GM11168 (cell line): ENCODE measurements at regions not wholly inside any gene's neighbourhood (a gene's known extent, or its start where the extent isn't known, plus 50 kb on each side); places are given as distances from the start of the nearest gene placed in this dataset.
"Not testable (repeated sequence)": the region's sequence is repeated elsewhere in the genome, so short reads cannot be mapped to it uniquely, and the experiment has no call there.

Experiments used
- in situ Hi-C: fragments of 300-500 bp; cut with MboI; formaldehyde crosslinking; loops from one replicate; pipeline ENCODE4 v1.12.0; 2022; ENCODE audit warnings: low sequenced_read_pairs; ENCODE audit not compliant: unreplicated experiment

DNA sequence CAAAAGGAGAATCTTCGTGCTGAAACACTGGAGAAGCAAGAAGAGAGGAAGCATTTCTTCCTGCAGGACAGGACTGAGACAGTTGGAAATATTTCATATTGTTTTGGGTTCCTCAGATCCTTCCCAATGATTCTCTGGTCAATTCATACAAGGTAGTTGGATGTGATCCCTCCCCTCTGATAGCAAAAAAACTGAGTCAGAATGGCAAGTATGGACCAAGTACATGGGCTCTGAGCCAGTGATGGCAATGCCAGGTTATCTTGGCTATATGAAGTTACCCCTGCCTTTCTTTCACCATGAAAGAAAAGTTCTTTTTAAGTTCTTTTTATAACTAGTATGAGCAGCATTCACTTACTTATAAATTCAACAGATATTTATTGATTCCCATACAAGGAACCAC, 124.4 kb upstream of the PTPRZ1 start:
- in situ Hi-C loops, result loop anchor here (5.0 kb wide), 1 partner anchor 249 kb away; no protein-coding TSS in a partner anchor

DNA sequence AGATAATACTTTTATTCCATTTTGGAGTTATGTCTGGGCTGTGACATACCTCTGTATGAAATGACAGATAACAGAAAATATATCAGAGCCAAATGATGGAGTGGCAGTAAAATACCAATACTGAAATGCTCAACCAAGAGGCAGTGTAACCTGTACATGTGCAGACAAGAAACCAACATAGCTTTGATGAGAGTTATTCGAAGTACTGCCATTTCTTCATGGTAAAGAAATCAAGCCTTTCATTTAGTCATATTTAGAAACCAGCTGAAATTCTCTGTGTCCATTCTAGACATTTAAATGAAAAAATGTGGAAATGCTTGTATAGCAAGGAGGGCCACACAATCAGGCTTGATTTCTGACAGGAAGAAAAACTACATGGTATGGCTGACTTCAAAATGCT, 127.1 kb upstream of the PTPRZ1 start:
- in situ Hi-C loops, result loop anchor here (5.0 kb wide), 1 partner anchor 251 kb away; no protein-coding TSS in a partner anchor

DNA sequence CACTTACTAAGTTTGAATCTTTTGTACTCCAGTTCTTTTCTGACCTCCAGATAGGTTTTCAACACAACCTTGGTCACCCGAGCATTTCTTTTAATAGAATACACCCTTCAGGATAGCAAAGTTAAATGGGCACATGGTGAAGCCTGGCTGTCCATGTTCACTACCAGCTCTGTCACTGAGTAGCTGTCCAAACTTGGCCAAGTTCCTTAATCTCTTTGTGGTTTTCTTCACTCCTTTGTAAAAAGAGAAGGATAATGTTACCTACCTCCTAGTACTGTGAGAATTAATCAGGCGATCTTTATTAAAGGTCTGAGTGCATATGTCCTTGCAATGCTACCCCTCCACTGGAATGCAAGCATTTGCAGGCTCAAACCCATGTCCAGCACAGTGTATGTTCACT, 128.1 kb upstream of the PTPRZ1 start:
- in situ Hi-C loops, result loop anchor here (5.0 kb wide), 1 partner anchor 252 kb away; no protein-coding TSS in a partner anchor

DNA sequence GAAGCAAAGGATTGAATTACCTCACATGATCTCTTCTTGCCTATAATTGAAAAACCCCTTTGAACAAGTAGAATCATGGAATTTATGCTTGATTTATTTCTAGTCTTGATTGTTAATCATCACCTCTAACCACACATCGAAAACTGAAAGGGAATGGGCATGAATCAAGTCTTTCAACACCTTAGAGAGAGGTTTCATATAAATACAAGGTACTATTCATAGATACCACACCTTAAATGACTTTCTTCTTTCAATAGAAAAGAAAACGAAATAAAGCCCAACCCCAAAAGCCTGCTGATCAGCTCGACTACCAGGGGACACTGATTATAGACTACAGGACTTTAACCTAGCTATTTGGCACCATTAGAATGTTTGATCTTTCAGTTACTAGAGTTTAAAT, 128.6 kb upstream of the PTPRZ1 start:
- in situ Hi-C loops, result no loop called here

DNA sequence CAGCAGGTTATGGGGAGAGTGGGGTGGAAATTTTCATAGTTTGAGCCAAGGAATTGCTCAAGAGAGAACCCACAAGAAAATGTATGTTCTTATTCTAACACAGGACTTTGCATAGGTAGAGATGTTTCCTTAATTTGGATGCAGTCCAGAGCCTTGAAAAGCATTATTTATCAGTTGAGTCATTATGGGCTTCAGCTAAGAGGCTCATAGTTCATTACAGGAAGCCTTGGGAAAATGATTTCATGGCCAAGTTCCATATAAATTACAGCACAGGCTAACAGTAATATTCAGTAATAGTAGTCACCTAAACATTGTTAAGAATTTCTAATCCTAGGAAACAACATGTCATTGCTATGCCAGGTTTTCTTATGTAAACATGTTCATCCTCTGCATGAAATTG, 131.1 kb upstream of the PTPRZ1 start:
- in situ Hi-C loops, result no loop called here

DNA sequence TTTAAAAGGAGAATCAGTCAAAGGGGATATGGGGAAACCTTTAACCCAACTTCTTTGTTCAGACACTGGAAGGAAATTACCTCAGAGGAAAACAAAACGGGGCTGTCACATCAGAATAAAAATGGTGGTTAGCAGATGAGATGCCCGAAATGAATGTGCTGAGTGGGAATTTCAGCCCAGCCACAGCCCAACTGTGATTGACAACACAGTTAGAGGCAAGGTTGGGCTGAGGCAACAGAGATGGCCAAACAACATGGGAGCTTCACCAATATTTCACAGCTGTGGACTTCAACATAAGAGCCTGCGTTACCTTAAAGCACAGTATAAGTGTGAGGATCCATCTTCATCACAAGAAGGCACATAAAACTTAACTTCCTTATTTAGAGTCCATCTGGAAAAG, 133.5 kb upstream of the PTPRZ1 start:
- in situ Hi-C loops, result no loop called here

DNA sequence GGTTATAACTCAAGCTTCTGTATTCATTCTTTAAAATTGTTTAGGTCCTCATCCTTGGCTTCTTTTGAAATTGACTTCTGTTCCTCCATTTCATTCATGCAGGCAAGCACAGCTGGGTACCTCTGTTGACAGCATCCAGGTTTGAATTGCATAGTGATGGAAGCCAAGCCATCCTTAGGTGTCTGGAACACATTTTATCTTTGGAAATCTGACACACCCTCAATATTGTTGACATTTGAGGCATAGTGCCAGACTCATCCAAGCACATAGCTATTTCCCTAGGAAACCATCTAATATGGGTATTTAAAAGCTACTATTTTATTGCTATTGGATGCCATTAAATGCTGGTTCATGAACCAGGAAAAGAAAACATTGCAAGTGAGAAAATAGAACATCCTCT, 142.1 kb upstream of the PTPRZ1 start:
- in situ Hi-C loops, result no loop called here

DNA sequence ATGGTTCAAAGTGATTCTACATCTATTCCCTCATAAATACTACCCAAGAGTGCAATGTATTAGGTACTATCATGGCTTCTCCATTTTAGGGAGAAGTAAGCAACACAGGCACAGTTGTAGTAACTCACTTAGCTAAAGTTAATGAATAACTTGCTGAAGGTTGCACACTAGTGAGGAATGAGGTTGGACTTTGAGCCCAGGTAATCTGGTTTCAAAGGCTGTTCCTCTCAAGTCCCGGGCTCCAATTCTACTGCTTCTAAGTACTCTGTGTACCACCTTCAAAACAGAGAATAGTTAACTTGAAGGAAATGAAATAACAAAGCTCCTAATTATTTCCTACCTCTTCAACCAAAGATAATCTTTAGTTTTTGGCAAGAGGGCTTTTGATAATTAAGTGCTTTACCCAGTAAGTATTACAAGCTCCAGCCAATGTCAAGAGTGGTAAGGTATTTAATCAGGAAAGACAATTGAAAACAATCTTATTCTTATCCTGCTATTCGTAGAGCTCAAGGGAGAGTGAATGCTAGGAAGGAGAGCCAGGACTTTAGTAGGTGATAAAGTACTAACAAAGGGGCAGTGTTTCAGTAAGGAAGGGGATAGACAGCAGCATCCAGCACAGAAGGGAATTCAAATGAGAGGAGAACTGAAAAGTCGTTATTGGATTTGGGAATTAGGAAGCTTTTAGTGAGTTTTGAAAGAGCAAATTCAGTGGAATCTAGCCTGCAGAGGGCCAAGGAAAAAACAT, 158.2 kb upstream of the PTPRZ1 start:
- in situ Hi-C loops, result no loop called here

DNA sequence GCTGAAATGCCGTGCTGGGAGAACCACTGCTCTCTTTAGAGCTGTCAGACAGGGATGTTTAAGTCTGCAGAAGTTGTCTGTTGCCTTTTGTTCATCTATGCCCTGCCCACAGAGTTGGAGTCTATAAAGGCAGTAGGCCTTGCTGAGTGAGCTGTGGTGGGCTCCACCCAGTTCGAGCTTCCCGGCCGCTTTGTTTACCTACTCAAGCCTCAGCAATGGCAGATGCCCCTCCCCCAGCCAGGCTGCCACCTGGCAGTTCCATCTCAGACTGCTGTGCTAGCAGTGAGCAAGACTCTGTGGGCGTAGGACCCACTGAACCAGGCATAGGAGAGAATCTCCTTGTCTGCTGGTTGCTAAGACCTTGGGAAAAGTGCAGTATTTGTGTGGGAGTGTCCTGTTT, 160.0 kb upstream of the PTPRZ1 start:
- in situ Hi-C loops, result not testable (repeated sequence)

DNA sequence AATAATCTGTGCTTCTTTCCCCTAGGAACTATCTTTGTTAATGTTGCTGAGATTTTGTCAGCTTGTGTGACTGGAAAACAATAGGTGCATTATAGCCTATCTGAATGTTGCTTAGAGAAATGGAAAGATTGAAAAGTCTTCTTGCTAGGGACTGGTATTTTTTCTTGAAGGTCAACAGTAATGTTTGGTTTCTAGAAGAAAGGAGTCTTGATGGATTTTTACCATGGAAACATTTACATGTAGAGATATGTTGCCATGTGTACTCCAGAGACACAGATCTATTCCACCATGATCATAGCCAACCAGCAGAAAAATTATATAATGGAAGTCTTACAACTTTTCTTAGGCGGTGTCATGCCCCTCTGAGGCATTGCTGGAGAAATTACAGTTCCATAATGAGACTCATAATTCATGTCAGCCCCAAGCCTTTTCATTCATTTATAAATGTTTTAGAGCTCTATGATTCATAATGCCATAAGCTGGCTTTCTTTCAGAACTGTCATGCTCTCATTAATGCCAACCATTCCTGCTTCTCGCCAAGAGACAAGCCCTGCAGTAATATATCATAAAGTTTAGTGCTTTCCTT, 175.1 kb upstream of the PTPRZ1 start:
- in situ Hi-C loops, result no loop called here

DNA sequence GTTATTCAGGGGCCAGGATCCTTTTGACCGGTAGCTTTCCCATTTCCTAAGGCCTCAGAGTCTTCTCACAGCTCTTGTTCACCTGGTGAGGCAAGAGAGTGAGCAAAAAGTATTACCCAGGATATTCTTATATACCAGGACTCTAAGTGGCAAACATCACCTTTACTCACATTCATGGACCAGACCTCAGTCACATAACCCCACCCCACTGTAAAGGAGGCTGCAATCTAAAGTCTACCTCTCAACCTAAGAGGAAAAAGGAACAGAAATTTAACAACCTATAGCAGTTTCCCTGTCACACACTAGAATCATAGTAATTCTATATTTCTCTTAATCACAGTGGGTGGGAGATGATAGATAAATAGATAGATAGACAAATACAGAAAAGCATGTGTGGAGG, 176.0 kb upstream of the PTPRZ1 start:
- in situ Hi-C loops, result no loop called here

DNA sequence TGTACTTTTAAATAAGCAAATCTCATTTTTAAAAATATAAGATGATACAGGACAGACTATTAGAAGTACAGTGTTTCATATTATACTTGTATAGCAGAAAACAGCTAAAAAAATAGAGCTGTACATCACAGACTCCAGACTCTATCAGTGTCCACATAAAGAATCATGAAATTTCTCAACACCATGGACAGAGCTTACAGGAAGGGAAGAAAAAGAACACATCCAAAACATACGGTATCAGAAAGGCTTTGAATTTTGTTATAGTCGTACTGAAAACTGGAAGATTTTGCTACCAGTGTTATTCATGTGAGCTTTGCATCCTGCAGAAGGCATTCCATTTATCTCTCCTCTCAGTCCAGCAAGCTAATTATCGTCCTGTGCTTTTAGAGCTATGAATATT, 183.2 kb upstream of the PTPRZ1 start:
- in situ Hi-C loops, result no loop called here

DNA sequence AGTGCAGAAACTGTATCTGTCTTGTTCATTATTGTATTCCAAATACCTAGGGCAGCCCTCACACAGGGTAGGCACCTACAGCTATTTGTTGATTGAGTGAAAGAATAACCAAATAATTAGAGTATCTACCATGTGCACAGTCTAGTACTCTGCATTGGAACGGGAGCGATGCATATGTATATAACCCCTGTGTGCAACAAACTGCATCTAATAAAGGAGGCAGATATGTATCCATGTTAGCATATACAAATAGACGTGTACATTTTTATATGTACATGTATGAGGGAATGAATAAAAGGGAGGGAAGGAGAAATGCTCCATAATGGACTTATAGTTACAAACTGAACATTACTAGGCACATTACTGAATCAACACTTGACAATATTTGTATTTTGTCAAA, 191.3 kb upstream of the PTPRZ1 start:
- in situ Hi-C loops, result no loop called here

DNA sequence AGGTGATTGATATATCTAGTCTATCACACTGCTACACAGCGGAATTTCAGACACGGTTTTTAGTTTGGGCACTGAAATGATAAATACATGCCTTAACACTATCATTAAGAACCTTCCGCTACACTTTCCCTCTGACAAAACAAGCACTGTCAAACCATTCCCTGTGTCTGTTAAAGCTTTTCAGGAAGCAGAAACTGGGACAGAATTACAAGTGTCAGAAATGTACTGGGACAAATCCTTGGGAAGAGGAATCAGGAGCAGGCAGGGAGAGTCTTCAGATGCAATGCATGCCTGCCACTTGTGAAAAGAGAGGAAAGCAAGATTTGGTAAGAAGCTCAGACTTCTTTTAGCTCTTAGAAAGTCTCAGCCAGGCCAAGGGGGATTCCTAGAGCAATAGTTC, 196.8 kb upstream of the PTPRZ1 start:
- in situ Hi-C loops, result no loop called here

DNA sequence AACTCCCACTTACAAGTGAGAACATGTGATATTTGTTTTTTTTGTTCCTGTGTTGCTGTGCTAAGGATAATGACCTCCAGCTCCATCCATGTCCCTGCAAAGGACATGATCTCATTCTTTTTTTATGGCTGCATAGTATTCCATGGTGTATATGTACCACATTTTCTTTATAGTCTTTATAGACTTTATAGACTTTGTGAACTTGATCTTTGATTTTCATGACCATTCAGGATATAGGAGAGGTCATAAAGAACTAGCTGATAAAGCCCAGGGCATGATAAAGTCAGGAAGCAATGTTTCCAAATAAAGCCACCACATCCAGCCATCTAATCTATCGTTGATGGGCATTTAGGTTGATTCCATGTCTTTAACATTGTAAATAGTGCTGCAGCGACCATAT, 198.5 kb upstream of the PTPRZ1 start:
- in situ Hi-C loops, result not testable (repeated sequence)

DNA sequence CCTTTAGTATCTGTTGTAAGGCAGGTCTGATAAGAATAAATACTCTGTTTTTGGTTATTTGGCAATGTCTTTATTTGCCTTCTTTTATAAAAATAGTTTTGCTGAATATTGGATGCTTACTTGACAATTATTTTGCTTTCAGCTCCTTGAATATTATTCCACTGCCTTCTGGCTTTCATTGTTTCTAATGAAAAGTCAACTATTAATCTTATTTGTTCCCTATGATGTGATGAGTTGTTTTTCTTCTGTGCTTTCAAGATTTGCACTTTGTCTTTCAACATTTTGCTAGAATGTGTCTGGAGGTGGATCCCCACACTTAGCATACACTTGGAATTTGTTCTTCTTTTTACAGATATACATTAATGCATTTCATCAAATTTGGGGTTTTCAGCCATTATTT, 203.8 kb upstream of the PTPRZ1 start:
- in situ Hi-C loops, result no loop called here

DNA sequence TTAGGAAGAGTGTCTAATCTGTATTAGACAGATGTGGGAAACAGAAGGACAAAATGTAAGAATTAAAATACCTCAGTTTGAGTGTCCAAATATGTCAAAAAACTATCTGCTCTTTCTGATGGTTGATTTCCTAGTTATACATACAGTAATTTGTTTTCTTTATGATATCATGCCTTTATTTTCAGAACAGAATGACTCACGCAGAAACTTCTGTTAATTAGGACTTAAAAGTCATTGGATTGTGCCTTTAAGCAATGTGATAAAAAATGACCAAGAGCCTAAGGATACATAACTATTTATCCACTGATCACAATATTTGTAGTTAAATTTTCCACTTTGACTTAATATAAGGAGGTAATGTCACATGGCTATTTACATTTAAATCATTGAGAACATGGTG, 206.7 kb upstream of the PTPRZ1 start:
- in situ Hi-C loops, result no loop called here

DNA sequence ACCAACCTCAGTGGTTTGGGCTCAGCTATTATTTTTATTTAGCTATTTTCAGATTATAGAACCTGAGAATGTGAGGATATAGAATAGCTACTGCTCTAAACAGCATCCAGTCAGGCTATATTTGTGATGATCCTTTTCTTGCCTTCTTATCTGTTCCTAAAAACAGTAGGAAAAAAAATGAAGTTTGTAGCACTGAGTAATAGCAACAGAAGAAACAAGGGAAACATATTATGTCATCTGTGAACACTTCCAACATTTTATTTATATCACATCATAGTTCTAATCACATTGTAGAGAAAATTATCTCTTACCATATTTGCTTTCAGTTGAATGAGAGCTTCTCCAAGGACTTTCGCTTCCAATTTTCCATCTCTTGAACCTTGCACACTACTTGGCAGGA, 229.6 kb upstream of the PTPRZ1 start:
- in situ Hi-C loops, result no loop called here

DNA sequence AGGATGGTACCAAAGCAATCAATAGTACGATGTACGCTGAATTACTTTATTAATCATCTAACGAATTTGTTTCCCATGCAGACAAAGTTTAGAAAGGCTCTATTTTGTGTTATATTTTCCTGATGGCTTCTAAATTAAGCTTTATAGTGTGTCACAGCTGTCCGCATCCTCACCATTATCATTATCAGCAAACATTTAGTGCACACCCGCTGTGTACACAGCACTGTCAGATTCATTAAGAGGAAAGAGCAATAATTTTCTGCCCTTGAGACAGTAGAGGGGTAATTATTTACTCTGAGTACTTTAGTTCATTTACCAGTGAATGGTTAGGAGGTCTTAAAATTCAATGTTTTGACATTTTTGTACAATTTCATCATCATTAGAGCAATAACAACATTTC, 233.3 kb upstream of the PTPRZ1 start:
- in situ Hi-C loops, result no loop called here

DNA sequence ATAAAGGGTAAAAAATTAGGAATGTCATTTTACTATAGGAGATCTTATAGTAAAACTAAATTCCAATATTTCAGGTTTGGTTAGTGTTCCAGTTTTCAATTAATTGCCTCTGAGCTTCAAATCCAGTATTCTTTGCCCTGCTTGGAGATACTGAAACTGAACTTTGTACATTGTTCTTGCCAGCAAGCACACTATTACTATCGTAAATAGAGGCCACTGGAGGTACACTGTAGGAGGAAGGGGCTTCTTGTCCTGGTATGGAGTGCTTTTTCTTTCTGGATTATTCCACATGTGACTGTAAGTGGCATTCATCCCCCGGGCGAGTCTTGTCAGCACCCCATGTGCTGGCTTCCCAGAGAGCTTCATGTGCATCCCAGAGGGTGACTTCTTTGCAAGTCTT, 234.7 kb upstream of the PTPRZ1 start:
- in situ Hi-C loops, result no loop called here

DNA sequence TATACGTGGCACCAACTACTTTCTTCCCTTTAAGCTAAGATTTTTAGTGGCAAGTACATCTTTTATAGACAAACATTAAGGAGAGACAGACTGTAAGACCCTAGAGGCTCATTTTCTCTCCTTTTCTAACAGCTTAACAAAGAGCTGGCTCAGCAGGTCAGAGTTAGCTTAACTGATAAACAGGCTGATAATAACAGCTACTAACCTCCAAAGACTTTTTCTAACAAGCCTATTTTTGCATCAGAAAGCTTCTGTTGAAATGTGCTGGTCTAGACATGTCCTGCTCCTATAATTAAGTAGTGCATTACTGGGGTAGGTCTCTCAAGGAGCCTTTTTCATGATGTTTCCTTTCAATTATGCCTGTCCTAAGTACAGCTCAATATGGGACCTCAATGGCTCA, 238.2 kb upstream of the FAM3C start:
- in situ Hi-C loops, result no loop called here

DNA sequence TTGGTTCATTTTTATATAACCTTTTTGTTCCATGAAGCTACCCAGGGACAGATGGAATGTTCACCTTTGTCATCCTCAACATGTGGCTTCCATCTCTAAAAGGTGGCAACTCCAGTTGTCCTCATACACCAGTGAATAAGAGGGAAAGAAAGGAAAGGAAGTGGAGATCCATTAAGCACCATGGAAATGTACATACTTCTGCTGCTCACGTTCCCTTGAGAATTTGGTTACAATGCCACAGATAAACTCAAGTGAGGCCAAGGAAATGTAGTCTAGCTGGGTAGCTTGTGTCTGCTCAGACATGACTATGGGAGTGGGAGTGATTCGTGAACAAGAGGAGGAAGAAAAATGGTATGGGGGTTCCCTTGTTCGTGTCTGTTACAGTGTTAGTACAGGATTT, 237.1 kb upstream of the FAM3C start:
- in situ Hi-C loops, result no loop called here
